Activated gamma-delta T cell treated with anti-CD3 and anti-CD28 coated beads, Interleukin-2, amount 50 U/mL, for 16 hours (primary cell): ENCODE measurements at regions not wholly inside any gene's neighbourhood (a gene's known extent, or its start where the extent isn't known, plus 50 kb on each side); places are given as distances from the start of the nearest gene placed in this dataset.

ENCODE experiments used
- DNase-seq: peaks from one replicate; pipeline ENCODE4 v3.0.0-alpha.2; 2020; ENCODE audit warnings: low read depth

GRCh38 chr6:137690034-137690433 is 177.0 kb upstream of the TNFAIP3 start:
- no peak for DNase-seq

- no peak for DNase-seq
Observed at GRCh38 chr6:137690721-137691120, 176.3 kb upstream of the TNFAIP3 start.

GRCh38 chr6:137692308-137692707 is 174.8 kb upstream of the TNFAIP3 start:
- no peak for DNase-seq

- DNase-seq, result no peak
Observed at GRCh38 chr6:137692806-137693205, 174.3 kb upstream of the TNFAIP3 start.

- no peak for DNase-seq
Observed at GRCh38 chr6:137693711-137694110, 173.3 kb upstream of the TNFAIP3 start.

- DNase-seq, result no peak
Observed at GRCh38 chr6:137696765-137697164, 170.3 kb upstream of the TNFAIP3 start.

GRCh38 chr6:137697267-137697938 is 169.7 kb upstream of the TNFAIP3 start:
- DNase-seq, result no peak

GRCh38 chr6:137698636-137699030 is 168.4 kb upstream of the TNFAIP3 start:
- no peak for DNase-seq

- DNase-seq, result no peak
Observed at GRCh38 chr6:137699031-137699683, 167.9 kb upstream of the TNFAIP3 start.

GRCh38 chr6:137700161-137700560 is 166.9 kb upstream of the TNFAIP3 start:
- DNase-seq, result no peak

- no peak for DNase-seq
Observed at GRCh38 chr6:137700751-137701477, 166.1 kb upstream of the TNFAIP3 start.

- DNase-seq, result no peak
Observed at GRCh38 chr6:137701942-137702341, 165.1 kb upstream of the TNFAIP3 start.

GRCh38 chr6:137702791-137703424 is 164.2 kb upstream of the TNFAIP3 start:
- no peak for DNase-seq

- DNase-seq, result no peak
Observed at GRCh38 chr6:137704802-137705159, 162.3 kb upstream of the TNFAIP3 start.

GRCh38 chr6:137705160-137706082 is 161.6 kb upstream of the TNFAIP3 start:
- DNase-seq, result peak; percentile 50

GRCh38 chr6:137706083-137706750 is 160.8 kb upstream of the TNFAIP3 start:
- DNase-seq, result no peak

GRCh38 chr6:137707038-137707589 is 159.9 kb upstream of the TNFAIP3 start:
- no peak for DNase-seq

GRCh38 chr6:137707590-137708360 is 159.3 kb upstream of the TNFAIP3 start:
- DNase-seq, result peak; percentile 67

- DNase-seq, result no peak
Observed at GRCh38 chr6:137708481-137708880, 158.6 kb upstream of the TNFAIP3 start.
